ENCODE measurements at regions not wholly inside any gene's neighbourhood (a gene's known extent, or its start where the extent isn't known, plus 50 kb on each side); places are given as distances from the start of the nearest gene placed in this dataset.

- TF ChIP-seq, protein P1, sequence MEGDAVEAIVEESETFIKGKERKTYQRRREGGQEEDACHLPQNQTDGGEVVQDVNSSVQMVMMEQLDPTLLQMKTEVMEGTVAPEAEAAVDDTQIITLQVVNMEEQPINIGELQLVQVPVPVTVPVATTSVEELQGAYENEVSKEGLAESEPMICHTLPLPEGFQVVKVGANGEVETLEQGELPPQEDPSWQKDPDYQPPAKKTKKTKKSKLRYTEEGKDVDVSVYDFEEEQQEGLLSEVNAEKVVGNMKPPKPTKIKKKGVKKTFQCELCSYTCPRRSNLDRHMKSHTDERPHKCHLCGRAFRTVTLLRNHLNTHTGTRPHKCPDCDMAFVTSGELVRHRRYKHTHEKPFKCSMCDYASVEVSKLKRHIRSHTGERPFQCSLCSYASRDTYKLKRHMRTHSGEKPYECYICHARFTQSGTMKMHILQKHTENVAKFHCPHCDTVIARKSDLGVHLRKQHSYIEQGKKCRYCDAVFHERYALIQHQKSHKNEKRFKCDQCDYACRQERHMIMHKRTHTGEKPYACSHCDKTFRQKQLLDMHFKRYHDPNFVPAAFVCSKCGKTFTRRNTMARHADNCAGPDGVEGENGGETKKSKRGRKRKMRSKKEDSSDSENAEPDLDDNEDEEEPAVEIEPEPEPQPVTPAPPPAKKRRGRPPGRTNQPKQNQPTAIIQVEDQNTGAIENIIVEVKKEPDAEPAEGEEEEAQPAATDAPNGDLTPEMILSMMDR (IDR thresholded peaks at IDR 0.05; ENCODE audit: low read length, missing control alignments): no peak
- H3K4me3 ChIP-seq (replicated peaks; ENCODE audit: low read depth, low read length): no peak overlapping the region
- no peak for DNase-seq (ENCODE audit: low read depth)
These were observed 522.1 kb upstream of the RAB6C start for GRCh38 chr2:129457277-129457818.

- H3K4me3 ChIP-seq (replicated peaks; ENCODE audit: low read depth, low read length): no peak overlapping the region
- no peak for DNase-seq (ENCODE audit: low read depth)
- TF ChIP-seq, protein P1 (IDR thresholded peaks at IDR 0.05; ENCODE audit: low read length, missing control alignments): no peak
These were observed 521.5 kb upstream of the RAB6C start for GRCh38 chr2:129458006-129458405.

- no peak for DNase-seq (ENCODE audit: low read depth)
- no peak overlapping the region for H3K4me3 ChIP-seq (replicated peaks; ENCODE audit: low read depth, low read length)
- TF ChIP-seq, protein P1 (IDR thresholded peaks at IDR 0.05; ENCODE audit: low read length, missing control alignments): no peak
These were observed 521.0 kb upstream of the RAB6C start for GRCh38 chr2:129458436-129458835.

DNA sequence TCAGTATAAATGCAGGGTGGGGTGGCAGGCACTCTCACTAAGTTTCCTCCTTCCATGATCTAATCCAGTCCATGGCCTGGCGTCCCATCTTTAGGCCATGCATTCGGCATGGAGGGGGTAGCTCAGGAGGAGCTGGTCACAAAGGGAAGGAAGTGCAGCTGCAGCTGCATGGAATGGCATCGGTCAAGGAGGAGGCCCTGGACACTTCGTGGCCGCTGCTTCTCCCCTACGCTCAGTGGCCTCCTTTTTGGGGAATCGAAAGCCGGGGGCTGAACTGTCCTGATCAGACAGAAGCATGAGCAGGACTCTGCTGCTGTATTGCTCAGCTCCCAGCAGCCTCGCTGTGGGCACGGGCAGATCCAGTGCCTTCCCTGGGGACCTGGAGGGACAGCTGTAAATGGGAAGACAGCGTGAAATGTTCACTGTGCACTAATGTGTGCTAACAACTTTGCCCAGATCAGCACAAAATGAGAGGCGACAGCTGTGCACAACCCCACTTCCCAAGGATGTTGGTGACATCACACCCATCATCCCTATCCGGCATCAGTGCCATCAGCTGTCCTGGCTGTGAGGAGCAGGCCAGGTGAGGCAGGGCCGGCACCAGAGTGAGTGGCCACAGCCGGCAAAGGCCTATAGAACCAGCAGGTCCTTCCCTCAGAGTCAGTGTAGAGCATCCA, 520.1 kb upstream of the RAB6C start:
- no peak overlapping the region for H3K4me3 ChIP-seq (replicated peaks; ENCODE audit: low read depth, low read length)
- TF ChIP-seq, protein P1 (IDR thresholded peaks at IDR 0.05; ENCODE audit: low read length, missing control alignments): no peak
- DNase-seq (ENCODE audit: low read depth): no peak

- H3K4me3 ChIP-seq (replicated peaks; ENCODE audit: low read depth, low read length): no peak overlapping the region
- TF ChIP-seq, protein P1 (IDR thresholded peaks at IDR 0.05; ENCODE audit: low read length, missing control alignments): no peak
- DNase-seq (ENCODE audit: low read depth): no peak
These were observed 519.6 kb upstream of the RAB6C start for GRCh38 chr2:129459881-129460280.

DNA sequence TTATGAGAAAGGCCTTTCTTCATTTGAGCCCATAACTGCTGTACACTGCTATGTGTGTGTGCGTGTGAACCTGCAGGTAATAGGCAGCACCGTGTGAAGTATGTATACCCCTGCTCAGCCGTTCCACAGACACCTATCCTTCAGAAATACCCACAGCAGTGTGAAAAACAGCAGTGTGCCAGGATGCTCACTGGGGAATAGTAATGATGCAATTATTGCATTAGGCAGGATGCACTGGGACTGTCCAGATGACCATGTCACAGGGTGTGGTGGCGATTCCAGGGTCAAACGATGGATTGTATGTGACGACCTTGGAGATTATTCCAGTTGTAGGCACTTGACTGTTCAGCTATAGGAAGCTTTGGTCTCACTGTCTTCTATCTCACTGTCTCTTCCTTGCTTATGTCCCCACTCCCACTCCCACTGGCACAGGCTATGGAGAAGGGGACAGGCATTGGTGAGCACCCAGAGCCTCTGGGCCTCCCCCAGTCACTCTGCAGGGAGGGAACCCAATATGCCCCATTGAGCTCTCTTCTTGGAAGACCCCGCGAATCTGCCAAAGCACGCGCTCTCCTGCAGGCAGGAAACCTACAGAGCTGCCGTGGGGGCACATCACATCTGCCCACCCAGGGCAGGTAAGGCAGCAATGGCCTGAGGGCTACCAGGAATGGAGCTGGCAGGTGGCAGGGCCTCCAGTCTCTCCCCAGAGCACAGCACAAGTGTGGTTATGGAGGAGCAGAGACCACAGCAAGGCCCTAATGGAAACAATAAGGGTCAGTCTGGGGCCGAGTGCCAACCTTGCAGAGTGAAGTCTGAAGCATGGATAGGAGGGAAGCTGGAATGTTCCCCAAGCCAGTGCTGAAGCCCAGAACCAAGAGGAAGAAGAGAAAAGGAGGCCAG, 518.9 kb upstream of the RAB6C start:
- no peak for DNase-seq (ENCODE audit: low read depth)

More for the DNA sequence above, 518.9 kb upstream of the RAB6C start:
- TF ChIP-seq, protein P1 (IDR thresholded peaks at IDR 0.05; ENCODE audit: low read length, missing control alignments): no peak
- no peak overlapping the region for H3K4me3 ChIP-seq (replicated peaks; ENCODE audit: low read depth, low read length)
